ENCODE measurements at regions not wholly inside any gene's neighbourhood (a gene's known extent, or its start where the extent isn't known, plus 50 kb on each side); places are given as distances from the start of the nearest gene placed in this dataset.

GRCh38 chr13:74409551-74409950 lies 275.3 kb upstream of the KLF12 start:
- H3K27me3 ChIP-seq (ENCODE audit: control insufficient read depth in 1 of 2, insufficient read depth in 2 of 2, low read length in 2 of 2) = no peaks in the 10 kb centered on the region
- H3K4me3 ChIP-seq (ENCODE audit: low read length in 2 of 2) = no peak overlapping the region
- no peak overlapping the region for H3K27ac ChIP-seq (ENCODE audit: low read length)
- H3K9ac ChIP-seq (ENCODE audit: low read length in 2 of 2) = no peak overlapping the region
- H3K36me3 ChIP-seq (ENCODE audit: control insufficient read depth in 2 of 2, insufficient read depth in 2 of 2, low read length in 2 of 2) = no peaks in the 10 kb centered on the region
- H3K4me1 ChIP-seq (ENCODE audit: control insufficient read depth, insufficient read depth, low read length) = no peaks in the 10 kb centered on the region
- no peaks in the 10 kb centered on the region for H3K9me3 ChIP-seq (ENCODE audit: control insufficient read depth in 2 of 2, low read length in 2 of 2)

- Histone ChIP-seq H3K9ac (ENCODE audit: low read length in 2 of 2) (no peak overlapping the region), H3K9me3 (ENCODE audit: control insufficient read depth in 2 of 2, low read length in 2 of 2) (no peaks in the 10 kb centered on the region), H3K27me3 (ENCODE audit: control insufficient read depth in 1 of 2, insufficient read depth in 2 of 2, low read length in 2 of 2) (no peaks in the 10 kb centered on the region), H3K27ac (ENCODE audit: low read length) (no peak overlapping the region), H3K4me1 (ENCODE audit: control insufficient read depth, insufficient read depth, low read length) (no peaks in the 10 kb centered on the region), H3K4me3 (ENCODE audit: low read length in 2 of 2) (no peak overlapping the region), H3K36me3 (ENCODE audit: control insufficient read depth in 2 of 2, insufficient read depth in 2 of 2, low read length in 2 of 2) (no peaks in the 10 kb centered on the region)
Observed at GRCh38 chr13:74406420-74406819, 272.2 kb upstream of the KLF12 start.

- no peaks in the 10 kb centered on the region for H3K27me3 ChIP-seq (ENCODE audit: control insufficient read depth in 1 of 2, insufficient read depth in 2 of 2, low read length in 2 of 2)
Observed at GRCh38 chr13:74398599-74398998, 264.4 kb upstream of the KLF12 start.

GRCh38 chr13:74389056-74389455 lies 254.9 kb upstream of the KLF12 start:
- no peaks in the 10 kb centered on the region for H3K36me3 ChIP-seq (ENCODE audit: control insufficient read depth in 2 of 2, insufficient read depth in 2 of 2, low read length in 2 of 2)
- no peaks in the 10 kb centered on the region for H3K4me1 ChIP-seq (ENCODE audit: control insufficient read depth, insufficient read depth, low read length)
- H3K9me3 ChIP-seq (ENCODE audit: control insufficient read depth in 2 of 2, low read length in 2 of 2) = peaks cover 2 to 6% of the 10 kb centered on the region in 2 donors
- no peaks in the 10 kb centered on the region for H3K27me3 ChIP-seq (ENCODE audit: control insufficient read depth in 1 of 2, insufficient read depth in 2 of 2, low read length in 2 of 2)
- H3K27ac ChIP-seq (ENCODE audit: low read length) = no peak overlapping the region
- H3K4me3 ChIP-seq (ENCODE audit: low read length in 2 of 2) = no peak overlapping the region
- no peak overlapping the region for H3K9ac ChIP-seq (ENCODE audit: low read length in 2 of 2)

More at GRCh38 chr13:74398599-74398998, 264.4 kb upstream of the KLF12 start:
- Histone ChIP-seq H3K27ac (ENCODE audit: low read length) (no peak overlapping the region), H3K4me3 (ENCODE audit: low read length in 2 of 2) (no peak overlapping the region), H3K36me3 (ENCODE audit: control insufficient read depth in 2 of 2, insufficient read depth in 2 of 2, low read length in 2 of 2) (no peaks in the 10 kb centered on the region), H3K9me3 (ENCODE audit: control insufficient read depth in 2 of 2, low read length in 2 of 2) (no peaks in the 10 kb centered on the region), H3K9ac (ENCODE audit: low read length in 2 of 2) (no peak overlapping the region), H3K4me1 (ENCODE audit: control insufficient read depth, insufficient read depth, low read length) (no peaks in the 10 kb centered on the region)

GRCh38 chr13:74388626-74389025 lies 254.4 kb upstream of the KLF12 start:
- Histone ChIP-seq H3K9me3 (ENCODE audit: control insufficient read depth in 2 of 2, low read length in 2 of 2) (peaks cover 2 to 6% of the 10 kb centered on the region in 2 donors), H3K27ac (ENCODE audit: low read length) (no peak overlapping the region), H3K4me3 (ENCODE audit: low read length in 2 of 2) (no peak overlapping the region), H3K36me3 (ENCODE audit: control insufficient read depth in 2 of 2, insufficient read depth in 2 of 2, low read length in 2 of 2) (no peaks in the 10 kb centered on the region), H3K9ac (ENCODE audit: low read length in 2 of 2) (no peak overlapping the region), H3K4me1 (ENCODE audit: control insufficient read depth, insufficient read depth, low read length) (no peaks in the 10 kb centered on the region), H3K27me3 (ENCODE audit: control insufficient read depth in 1 of 2, insufficient read depth in 2 of 2, low read length in 2 of 2) (no peaks in the 10 kb centered on the region)

GRCh38 chr13:74372511-74372910 lies 238.3 kb upstream of the KLF12 start:
- H3K27ac ChIP-seq (ENCODE audit: low read length) = no peak overlapping the region
- no peaks in the 10 kb centered on the region for H3K9me3 ChIP-seq (ENCODE audit: control insufficient read depth in 2 of 2, low read length in 2 of 2)
- no peak overlapping the region for H3K9ac ChIP-seq (ENCODE audit: low read length in 2 of 2)
- H3K27me3 ChIP-seq (ENCODE audit: control insufficient read depth in 1 of 2, insufficient read depth in 2 of 2, low read length in 2 of 2) = no peaks in the 10 kb centered on the region
- no peaks in the 10 kb centered on the region for H3K4me1 ChIP-seq (ENCODE audit: control insufficient read depth, insufficient read depth, low read length)
- H3K36me3 ChIP-seq (ENCODE audit: control insufficient read depth in 2 of 2, insufficient read depth in 2 of 2, low read length in 2 of 2) = no peaks in the 10 kb centered on the region
- H3K4me3 ChIP-seq (ENCODE audit: low read length in 2 of 2) = no peak overlapping the region

- H3K9me3 ChIP-seq (ENCODE audit: control insufficient read depth in 2 of 2, low read length in 2 of 2) = no peaks in the 10 kb centered on the region
- H3K36me3 ChIP-seq (ENCODE audit: control insufficient read depth in 2 of 2, insufficient read depth in 2 of 2, low read length in 2 of 2) = no peaks in the 10 kb centered on the region
- H3K27ac ChIP-seq (ENCODE audit: low read length) = no peak overlapping the region
- no peak overlapping the region for H3K9ac ChIP-seq (ENCODE audit: low read length in 2 of 2)
- no peaks in the 10 kb centered on the region for H3K4me1 ChIP-seq (ENCODE audit: control insufficient read depth, insufficient read depth, low read length)
- H3K4me3 ChIP-seq (ENCODE audit: low read length in 2 of 2) = no peak overlapping the region
- no peaks in the 10 kb centered on the region for H3K27me3 ChIP-seq (ENCODE audit: control insufficient read depth in 1 of 2, insufficient read depth in 2 of 2, low read length in 2 of 2)
Observed at GRCh38 chr13:74367193-74367592, 233.0 kb upstream of the KLF12 start.

- H3K4me1 ChIP-seq (ENCODE audit: control insufficient read depth, insufficient read depth, low read length) = no peaks in the 10 kb centered on the region
- H3K27ac ChIP-seq (ENCODE audit: low read length) = no peak overlapping the region
- peaks cover 0 to 3% of the 10 kb centered on the region in 2 donors for H3K9me3 ChIP-seq (ENCODE audit: control insufficient read depth in 2 of 2, low read length in 2 of 2)
- no peaks in the 10 kb centered on the region for H3K36me3 ChIP-seq (ENCODE audit: control insufficient read depth in 2 of 2, insufficient read depth in 2 of 2, low read length in 2 of 2)
- no peaks in the 10 kb centered on the region for H3K27me3 ChIP-seq (ENCODE audit: control insufficient read depth in 1 of 2, insufficient read depth in 2 of 2, low read length in 2 of 2)
- H3K4me3 ChIP-seq (ENCODE audit: low read length in 2 of 2) = no peak overlapping the region
- no peak overlapping the region for H3K9ac ChIP-seq (ENCODE audit: low read length in 2 of 2)
Observed at GRCh38 chr13:74361274-74361673, 227.1 kb upstream of the KLF12 start.

- Histone ChIP-seq H3K4me3 (ENCODE audit: low read length in 2 of 2) (no peak overlapping the region), H3K9me3 (ENCODE audit: control insufficient read depth in 2 of 2, low read length in 2 of 2) (no peaks in the 10 kb centered on the region), H3K27me3 (ENCODE audit: control insufficient read depth in 1 of 2, insufficient read depth in 2 of 2, low read length in 2 of 2) (no peaks in the 10 kb centered on the region), H3K36me3 (ENCODE audit: control insufficient read depth in 2 of 2, insufficient read depth in 2 of 2, low read length in 2 of 2) (no peaks in the 10 kb centered on the region), H3K4me1 (ENCODE audit: control insufficient read depth, insufficient read depth, low read length) (no peaks in the 10 kb centered on the region), H3K27ac (ENCODE audit: low read length) (no peak overlapping the region), H3K9ac (ENCODE audit: low read length in 2 of 2) (no peak overlapping the region)
Observed at GRCh38 chr13:74346960-74347359, 212.8 kb upstream of the KLF12 start.

GRCh38 chr13:74338341-74338740 lies 204.1 kb upstream of the KLF12 start:
- H3K9ac ChIP-seq (ENCODE audit: low read length in 2 of 2) = no peak overlapping the region
- no peaks in the 10 kb centered on the region for H3K36me3 ChIP-seq (ENCODE audit: control insufficient read depth in 2 of 2, insufficient read depth in 2 of 2, low read length in 2 of 2)
- no peak overlapping the region for H3K4me3 ChIP-seq (ENCODE audit: low read length in 2 of 2)
- H3K27me3 ChIP-seq (ENCODE audit: control insufficient read depth in 1 of 2, insufficient read depth in 2 of 2, low read length in 2 of 2) = no peaks in the 10 kb centered on the region
- no peaks in the 10 kb centered on the region for H3K4me1 ChIP-seq (ENCODE audit: control insufficient read depth, insufficient read depth, low read length)
- no peak overlapping the region for H3K27ac ChIP-seq (ENCODE audit: low read length)
- H3K9me3 ChIP-seq (ENCODE audit: control insufficient read depth in 2 of 2, low read length in 2 of 2) = peaks cover 0 to 2% of the 10 kb centered on the region in 2 donors

- Histone ChIP-seq H3K9me3 (ENCODE audit: control insufficient read depth in 2 of 2, low read length in 2 of 2) (peaks cover 0 to 2% of the 10 kb centered on the region in 2 donors), H3K4me3 (ENCODE audit: low read length in 2 of 2) (no peak overlapping the region), H3K36me3 (ENCODE audit: control insufficient read depth in 2 of 2, insufficient read depth in 2 of 2, low read length in 2 of 2) (no peaks in the 10 kb centered on the region), H3K9ac (ENCODE audit: low read length in 2 of 2) (no peak overlapping the region), H3K27ac (ENCODE audit: low read length) (no peak overlapping the region), H3K27me3 (ENCODE audit: control insufficient read depth in 1 of 2, insufficient read depth in 2 of 2, low read length in 2 of 2) (no peaks in the 10 kb centered on the region), H3K4me1 (ENCODE audit: control insufficient read depth, insufficient read depth, low read length) (no peaks in the 10 kb centered on the region)
Observed at GRCh38 chr13:74336546-74336945, 202.3 kb upstream of the KLF12 start.

Data from stomach smooth muscle (tissue), 2 donors.